ENCODE measurements at regions not wholly inside any gene's neighbourhood (a gene's known extent, or its start where the extent isn't known, plus 50 kb on each side); places are given as distances from the start of the nearest gene placed in this dataset.
A peak's percentile ranks its signal among the peaks of the same experiment; 100 is the strongest.
"Not testable (repeated sequence)": the region's sequence is repeated elsewhere in the genome, so short reads cannot be mapped to it uniquely, and the experiment has no call there.

DNA sequence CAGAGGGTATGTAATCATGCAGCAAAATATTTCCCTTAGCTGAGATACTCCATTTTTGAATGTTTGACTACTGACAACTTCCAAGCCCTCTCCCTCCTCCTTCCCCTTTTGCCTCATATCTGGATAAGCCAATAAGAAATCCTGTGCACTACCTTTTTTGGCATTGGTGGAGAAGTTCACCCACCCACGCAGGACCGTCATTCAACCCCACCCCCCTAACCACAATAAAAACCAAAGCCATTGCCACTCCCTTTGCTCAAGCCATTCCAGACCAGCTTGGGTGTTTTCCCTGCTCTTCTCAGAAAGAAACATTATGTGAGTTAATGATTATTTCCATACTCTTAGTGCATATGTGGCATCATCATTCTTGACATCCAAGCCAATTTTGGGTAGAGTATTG lies 176.7 kb downstream of the PTPN11 start:
- Mint-ChIP-seq H3K27me3 (peaks cover 47 to 51% of the 10 kb centered on the region in 2 donors), H3K4me1 (ENCODE audit: low read depth in 2 of 2) (no peaks in the 10 kb centered on the region), H3K27ac (no peak overlapping the region), H3K36me3 (ENCODE audit: insufficient read depth) (no peaks in the 10 kb centered on the region), H3K4me3 (no peak overlapping the region), H3K9me3 (no peaks in the 10 kb centered on the region)
- DNase-seq (no peak), ATAC-seq (replicated peaks) (no peak)

DNA sequence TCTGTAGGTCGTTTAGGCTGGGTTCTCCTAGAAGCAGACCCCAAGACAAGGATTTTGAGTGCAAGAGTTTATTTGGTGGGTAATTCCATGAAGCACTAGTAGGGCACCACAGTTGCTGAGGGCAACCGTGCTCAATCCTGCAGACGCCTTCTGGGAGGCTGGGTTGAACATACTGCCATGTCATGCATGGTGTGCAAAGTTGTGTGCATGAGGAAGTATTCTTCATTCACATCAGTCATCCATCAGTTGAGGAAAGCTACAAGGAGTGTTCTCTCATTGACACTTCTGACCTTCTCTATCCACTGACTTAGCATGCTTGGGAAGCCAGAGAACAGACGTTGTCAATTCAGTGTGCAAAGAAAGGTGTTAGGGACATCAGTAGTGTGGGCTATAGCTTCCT lies 179.2 kb downstream of the PTPN11 start:
- no peaks in the 10 kb centered on the region for H3K9me3 Mint-ChIP-seq
- DNase-seq (no peak), ATAC-seq (replicated peaks) (no peak)
- no peak overlapping the region for H3K4me3 Mint-ChIP-seq
- H3K27ac Mint-ChIP-seq, result no peak overlapping the region
- no peaks in the 10 kb centered on the region for H3K4me1 Mint-ChIP-seq (ENCODE audit: low read depth in 2 of 2)
- H3K27me3 Mint-ChIP-seq, result peaks cover 63 to 67% of the 10 kb centered on the region in 2 donors
- no peaks in the 10 kb centered on the region for H3K36me3 Mint-ChIP-seq (ENCODE audit: insufficient read depth)

DNA sequence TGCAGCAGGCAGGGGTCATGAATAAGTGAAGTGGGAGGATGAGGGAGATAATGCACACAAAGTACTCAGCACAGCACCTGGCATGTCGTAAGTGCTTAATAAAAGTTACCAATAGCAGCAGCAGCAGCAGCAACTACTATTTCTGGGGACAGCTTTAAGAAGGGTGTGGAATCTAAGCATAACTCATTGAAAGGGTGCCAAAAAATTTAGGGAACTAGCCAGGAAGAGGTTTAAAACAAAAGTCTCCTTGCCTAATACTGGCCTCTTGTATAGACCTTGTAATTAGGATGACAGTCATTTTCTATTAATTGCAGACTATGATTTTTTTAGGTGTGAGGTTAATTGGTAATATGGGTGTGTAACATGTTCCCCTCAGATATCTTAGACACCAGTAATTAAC lies 179.9 kb downstream of the PTPN11 start:
- Mint-ChIP-seq H3K4me1 (ENCODE audit: low read depth in 2 of 2) (no peaks in the 10 kb centered on the region), H3K27ac (no peak overlapping the region), H3K9me3 (no peaks in the 10 kb centered on the region), H3K4me3 (no peak overlapping the region), H3K27me3 (peaks cover 67% of the 10 kb centered on the region in 2 donors), H3K36me3 (ENCODE audit: insufficient read depth) (no peaks in the 10 kb centered on the region)
- no peak for ATAC-seq (replicated peaks)
- DNase-seq, result no peak

DNA sequence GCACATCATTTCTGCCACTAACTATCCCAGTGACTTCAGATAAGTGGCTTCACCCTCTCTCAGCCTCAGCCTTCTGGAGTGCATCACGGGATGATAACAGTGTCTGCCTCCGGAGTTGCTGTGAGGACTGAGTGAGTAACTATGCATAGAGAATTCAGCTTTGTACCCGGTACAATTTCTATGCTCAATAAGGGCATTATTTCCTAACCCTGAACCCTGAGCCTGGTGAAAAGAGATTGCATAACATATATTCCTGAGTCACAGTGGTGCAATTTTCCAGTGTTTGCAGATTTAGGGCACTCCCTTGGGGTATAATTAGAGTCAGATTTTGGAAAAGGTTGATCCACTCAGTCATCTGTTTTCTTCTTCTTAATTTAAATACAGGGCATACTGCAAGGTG lies 181.1 kb downstream of the PTPN11 start:
- H3K4me3 Mint-ChIP-seq, result no peak overlapping the region
- H3K9me3 Mint-ChIP-seq, result no peaks in the 10 kb centered on the region
- H3K27ac Mint-ChIP-seq, result no peak overlapping the region
- no peak for DNase-seq
- no peaks in the 10 kb centered on the region for H3K4me1 Mint-ChIP-seq (ENCODE audit: low read depth in 2 of 2)
- no peaks in the 10 kb centered on the region for H3K36me3 Mint-ChIP-seq (ENCODE audit: insufficient read depth)
- no peak for ATAC-seq (replicated peaks)
- H3K27me3 Mint-ChIP-seq, result peaks cover 70 to 71% of the 10 kb centered on the region in 2 donors

DNA sequence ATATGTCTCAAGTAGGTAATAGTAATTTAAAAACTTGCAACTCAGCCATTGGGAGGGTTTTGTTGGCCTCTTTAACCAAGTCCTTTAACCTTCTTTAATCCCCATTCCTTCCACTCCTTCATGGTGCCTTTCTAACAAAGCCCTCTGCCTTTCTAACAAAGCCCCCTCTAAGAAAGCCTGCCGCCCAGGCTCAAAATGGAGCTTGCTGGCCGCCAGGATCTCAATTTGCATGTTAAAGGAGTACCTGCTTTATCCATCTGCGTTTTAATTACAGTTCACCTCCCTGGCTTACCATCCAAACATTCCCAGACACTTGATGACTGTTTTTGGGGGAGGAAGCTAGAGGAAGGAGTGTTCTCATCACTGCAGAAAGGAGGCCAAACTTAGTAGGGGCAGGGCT lies 183.4 kb downstream of the PTPN11 start:
- Mint-ChIP-seq H3K4me3 (no peak overlapping the region), H3K9me3 (no peaks in the 10 kb centered on the region), H3K27me3 (peaks cover 52 to 67% of the 10 kb centered on the region in 2 donors), H3K4me1 (ENCODE audit: low read depth in 2 of 2) (peaks cover 0 to 3% of the 10 kb centered on the region in 2 donors), H3K36me3 (ENCODE audit: insufficient read depth) (no peaks in the 10 kb centered on the region), H3K27ac (no peak overlapping the region)
- ATAC-seq (replicated peaks) (no peak), DNase-seq (no peak)

DNA sequence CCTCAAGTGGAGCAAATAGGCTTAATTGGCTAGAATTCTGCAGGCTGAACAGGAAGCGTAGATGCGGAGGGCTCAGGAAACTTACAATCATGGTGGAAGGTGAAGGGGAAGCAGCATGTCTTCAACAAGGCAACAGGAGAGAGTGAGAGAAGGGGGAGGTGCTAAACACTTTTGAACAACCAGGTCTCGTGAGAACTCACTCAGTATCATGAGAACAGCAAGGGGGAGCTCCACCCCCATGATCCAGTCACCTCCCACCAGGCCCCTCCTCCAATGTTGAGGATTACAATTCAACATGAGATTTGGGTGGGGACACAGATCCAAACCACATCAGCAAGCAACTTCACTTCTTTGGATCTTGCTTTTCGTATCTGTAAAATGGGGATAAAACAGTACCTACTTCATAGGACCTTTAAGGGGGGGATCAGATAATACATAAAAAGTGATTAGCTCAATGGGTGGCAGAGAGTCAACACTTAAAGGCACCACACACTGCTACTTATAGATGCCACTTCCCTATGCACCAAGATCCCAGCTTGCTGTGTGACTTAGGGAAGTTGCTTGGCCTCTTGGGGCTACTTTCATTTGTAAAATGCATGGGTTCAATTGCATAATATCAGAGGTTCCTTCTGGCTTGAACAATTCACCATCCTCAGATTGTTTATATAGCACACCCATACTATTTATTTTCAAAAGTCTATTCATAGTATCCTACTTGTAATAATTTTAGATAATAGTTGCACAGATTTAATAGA lies 184.8 kb upstream of the RPH3A start:
- Mint-ChIP-seq H3K36me3 (ENCODE audit: insufficient read depth) (no peaks in the 10 kb centered on the region), H3K4me3 (no peak overlapping the region), H3K27me3 (peaks cover 32 to 43% of the 10 kb centered on the region in 2 donors), H3K27ac (no peak overlapping the region), H3K9me3 (no peaks in the 10 kb centered on the region), H3K4me1 (ENCODE audit: low read depth in 2 of 2) (peaks cover 0 to 3% of the 10 kb centered on the region in 2 donors)
- DNase-seq, result no peak
- no peak for ATAC-seq (replicated peaks)

DNA sequence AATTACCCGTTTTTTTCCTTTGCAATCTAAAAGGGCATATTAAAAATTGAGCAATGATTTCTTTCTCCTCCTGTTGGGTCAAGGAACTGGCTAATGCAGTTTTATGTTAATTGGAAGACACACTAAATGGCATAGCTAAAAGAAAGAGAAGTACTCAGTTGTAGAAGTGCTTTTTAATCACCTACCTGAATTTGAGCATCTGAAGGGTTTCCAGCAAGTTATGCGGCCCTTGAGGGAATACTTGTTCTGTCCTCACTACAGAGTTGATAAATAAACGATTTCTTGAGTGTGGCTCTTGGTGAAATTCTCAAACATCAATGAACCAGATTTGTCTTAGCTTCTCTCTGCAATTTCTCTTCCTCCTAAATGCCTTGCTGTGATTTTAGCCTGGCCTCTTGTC lies 184.1 kb upstream of the RPH3A start:
- Mint-ChIP-seq H3K9me3 (no peaks in the 10 kb centered on the region), H3K4me1 (ENCODE audit: low read depth in 2 of 2) (peaks cover 0 to 3% of the 10 kb centered on the region in 2 donors), H3K27ac (no peak overlapping the region), H3K4me3 (no peak overlapping the region), H3K27me3 (peaks cover 26 to 36% of the 10 kb centered on the region in 2 donors), H3K36me3 (ENCODE audit: insufficient read depth) (no peaks in the 10 kb centered on the region)
- ATAC-seq (replicated peaks), result no peak
- DNase-seq, result no peak

DNA sequence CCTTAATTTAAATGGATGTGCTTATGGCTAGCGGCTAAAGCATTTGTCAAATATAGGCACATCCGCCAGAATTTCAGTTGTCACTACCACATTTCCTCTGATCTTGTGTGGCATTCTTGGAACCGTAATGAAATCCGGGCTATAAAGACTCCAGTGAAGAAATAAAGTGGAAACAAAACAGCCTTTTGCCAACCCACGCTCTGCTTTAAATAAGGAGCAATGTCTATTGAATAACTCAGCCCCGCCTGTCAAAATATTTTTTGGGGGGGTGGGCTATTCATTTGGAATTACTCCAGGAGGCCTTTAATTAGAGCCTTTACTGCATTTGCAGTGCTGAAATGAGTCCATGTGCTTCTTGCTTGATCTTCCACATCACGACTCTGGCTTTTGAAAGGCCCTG lies 179.6 kb upstream of the RPH3A start:
- DNase-seq (no peak), ATAC-seq (replicated peaks) (no peak)
- Mint-ChIP-seq H3K4me1 (ENCODE audit: low read depth in 2 of 2) (peaks cover 0 to 2% of the 10 kb centered on the region in 2 donors), H3K4me3 (no peak overlapping the region), H3K27me3 (peaks cover 24 to 42% of the 10 kb centered on the region in 2 donors), H3K36me3 (ENCODE audit: insufficient read depth) (no peaks in the 10 kb centered on the region), H3K27ac (no peak overlapping the region), H3K9me3 (no peaks in the 10 kb centered on the region)

DNA sequence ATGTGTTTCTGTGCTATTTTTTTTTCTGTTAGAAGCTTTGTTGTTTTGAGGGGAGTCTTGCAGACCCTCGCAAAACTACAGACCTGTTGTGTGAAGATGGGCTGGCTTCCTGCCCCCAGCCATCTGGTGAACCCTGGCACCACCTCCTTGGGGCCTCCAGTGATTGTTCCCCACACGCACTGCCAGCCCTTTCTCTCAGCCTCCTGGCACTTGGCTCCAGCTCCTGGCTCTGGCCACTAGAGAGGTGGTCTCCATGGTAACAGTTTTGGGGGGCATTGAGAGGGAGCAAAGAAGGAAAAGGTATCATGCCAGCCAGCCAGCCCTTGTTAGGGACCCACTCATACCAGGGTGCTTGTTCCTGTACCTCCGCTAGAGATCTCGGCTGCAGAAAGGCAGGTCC lies 176.4 kb upstream of the RPH3A start:
- Mint-ChIP-seq H3K27me3 (peaks cover 31 to 51% of the 10 kb centered on the region in 2 donors), H3K4me1 (ENCODE audit: low read depth in 2 of 2) (peaks cover 3 to 14% of the 10 kb centered on the region in 2 donors), H3K4me3 (no peak overlapping the region), H3K9me3 (no peaks in the 10 kb centered on the region), H3K36me3 (ENCODE audit: insufficient read depth) (no peaks in the 10 kb centered on the region), H3K27ac (no peak overlapping the region)
- DNase-seq (no peak), ATAC-seq (replicated peaks) (no peak)

DNA sequence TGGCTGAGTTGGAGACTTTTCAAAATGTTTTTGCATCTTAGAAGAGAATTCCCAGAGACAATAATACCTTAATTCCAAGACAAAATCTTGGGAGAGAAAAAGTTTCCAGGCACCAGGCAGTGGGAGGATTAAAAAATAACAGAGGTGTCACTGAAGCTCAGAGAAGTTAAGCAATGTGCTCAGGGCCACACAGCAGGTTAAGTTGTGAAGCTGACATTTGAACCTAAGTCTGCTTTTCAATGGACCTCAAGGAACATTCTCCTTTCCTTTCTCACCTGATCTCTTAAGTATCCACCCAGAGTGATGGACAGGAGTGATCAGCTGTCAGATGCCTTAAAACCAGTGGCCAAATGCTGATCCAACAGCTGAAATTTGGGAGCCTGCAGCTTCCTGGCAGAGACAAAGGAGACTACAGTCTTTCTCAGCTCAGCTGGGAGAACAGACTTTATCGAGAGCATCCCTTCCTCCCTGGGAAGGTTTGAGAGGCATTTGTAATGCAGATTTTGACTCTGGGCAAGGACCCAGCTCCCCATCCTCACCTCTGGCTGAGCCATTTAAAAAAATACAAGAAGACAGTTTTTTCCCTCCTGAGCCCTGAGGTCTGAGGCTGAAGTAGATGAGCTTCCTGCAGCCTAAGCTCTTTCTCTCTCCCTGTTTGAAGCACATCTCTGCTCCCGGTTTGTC lies 174.9 kb upstream of the RPH3A start:
- Mint-ChIP-seq H3K9me3 (no peaks in the 10 kb centered on the region), H3K27ac (peak overlapping the region in 1 of 2 donors; percentile 69), H3K4me3 (peak overlapping the region in 1 of 2 donors; percentile 68), H3K27me3 (peaks cover 30 to 50% of the 10 kb centered on the region in 2 donors), H3K4me1 (ENCODE audit: low read depth in 2 of 2) (peaks cover 3 to 14% of the 10 kb centered on the region in 2 donors), H3K36me3 (ENCODE audit: insufficient read depth) (no peaks in the 10 kb centered on the region)
- ATAC-seq (replicated peaks) (no peak), DNase-seq (no peak)

DNA sequence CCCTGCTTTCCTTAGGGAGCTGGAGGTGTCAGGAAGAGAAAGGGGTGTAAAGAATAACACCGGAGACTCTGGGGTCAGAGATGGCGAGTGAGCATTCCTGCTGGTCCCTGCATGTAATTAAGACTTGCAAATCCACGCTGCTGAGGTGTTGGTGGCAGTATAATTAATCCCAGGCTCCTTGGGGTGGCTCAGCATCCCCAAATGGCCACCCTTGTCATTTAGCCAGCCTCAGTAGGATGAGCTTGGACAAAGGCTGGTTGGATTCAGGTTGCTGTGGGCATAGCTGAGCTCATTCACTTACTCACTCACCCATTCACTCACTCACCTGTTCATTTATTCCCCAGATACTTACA lies 174.4 kb upstream of the RPH3A start:
- peak overlapping the region in 1 of 2 donors; percentile 68 for H3K4me3 Mint-ChIP-seq
- no peaks in the 10 kb centered on the region for H3K9me3 Mint-ChIP-seq
- peaks cover 3 to 14% of the 10 kb centered on the region in 2 donors for H3K4me1 Mint-ChIP-seq (ENCODE audit: low read depth in 2 of 2)
- no peak for DNase-seq
- H3K36me3 Mint-ChIP-seq (ENCODE audit: insufficient read depth), result no peaks in the 10 kb centered on the region
- ATAC-seq (replicated peaks), result no peak
- H3K27me3 Mint-ChIP-seq, result peaks cover 30 to 50% of the 10 kb centered on the region in 2 donors
- H3K27ac Mint-ChIP-seq, result peak overlapping the region in 1 of 2 donors; percentile 69

DNA sequence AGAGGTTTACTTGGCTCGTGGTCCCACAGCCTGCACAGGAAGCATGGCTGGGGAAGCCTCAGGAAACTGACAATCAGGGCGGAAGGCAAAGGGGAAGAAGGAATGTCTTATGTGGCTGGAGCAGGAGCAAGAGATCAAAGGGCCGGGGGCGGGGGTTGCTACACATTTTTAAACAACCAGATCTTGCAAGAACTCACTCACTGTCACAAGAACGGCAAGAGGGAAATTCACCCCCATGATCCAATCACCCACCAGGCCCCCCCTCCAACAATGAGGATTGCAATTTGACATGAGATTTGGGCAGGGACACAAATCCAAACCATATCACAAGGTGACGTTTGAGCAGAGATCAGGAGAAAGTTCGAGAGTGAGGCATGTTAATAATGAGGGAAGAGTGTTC lies 163.7 kb upstream of the RPH3A start:
- Mint-ChIP-seq H3K4me1 (ENCODE audit: low read depth in 2 of 2) (peaks cover 2 to 4% of the 10 kb centered on the region in 2 donors), H3K9me3 (no peaks in the 10 kb centered on the region), H3K4me3 (no peak overlapping the region), H3K36me3 (ENCODE audit: insufficient read depth) (no peaks in the 10 kb centered on the region), H3K27me3 (peaks cover 5 to 14% of the 10 kb centered on the region in 2 donors), H3K27ac (no peak overlapping the region)
- no peak for DNase-seq
- ATAC-seq (replicated peaks), result no peak

DNA sequence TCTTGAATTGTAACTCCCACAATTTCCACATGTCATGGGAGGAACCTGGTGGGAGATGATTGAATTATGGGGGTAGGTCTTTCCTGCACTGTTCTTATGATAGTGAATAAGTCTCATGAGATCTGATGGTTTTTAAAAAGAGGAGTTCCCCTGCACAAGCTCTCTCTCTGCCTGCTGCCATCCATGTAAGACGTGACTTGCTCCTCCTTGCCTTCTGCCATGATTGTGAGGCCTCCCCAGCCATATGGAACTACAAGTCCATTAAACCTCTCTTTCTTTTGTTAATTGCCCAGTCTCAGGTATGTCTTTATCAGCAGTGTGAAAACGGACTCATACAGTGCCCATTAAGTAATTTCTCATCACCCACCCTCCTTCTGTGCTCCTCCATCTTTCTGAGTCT lies 159.6 kb upstream of the RPH3A start:
- H3K4me3 Mint-ChIP-seq; ATAC-seq (replicated peaks); H3K9me3 Mint-ChIP-seq; H3K4me1 Mint-ChIP-seq (ENCODE audit: low read depth in 2 of 2); H3K27ac Mint-ChIP-seq; DNase-seq; H3K36me3 Mint-ChIP-seq (ENCODE audit: insufficient read depth): not testable (repeated sequence)
- peaks cover 5 to 24% of the 10 kb centered on the region in 2 donors for H3K27me3 Mint-ChIP-seq

DNA sequence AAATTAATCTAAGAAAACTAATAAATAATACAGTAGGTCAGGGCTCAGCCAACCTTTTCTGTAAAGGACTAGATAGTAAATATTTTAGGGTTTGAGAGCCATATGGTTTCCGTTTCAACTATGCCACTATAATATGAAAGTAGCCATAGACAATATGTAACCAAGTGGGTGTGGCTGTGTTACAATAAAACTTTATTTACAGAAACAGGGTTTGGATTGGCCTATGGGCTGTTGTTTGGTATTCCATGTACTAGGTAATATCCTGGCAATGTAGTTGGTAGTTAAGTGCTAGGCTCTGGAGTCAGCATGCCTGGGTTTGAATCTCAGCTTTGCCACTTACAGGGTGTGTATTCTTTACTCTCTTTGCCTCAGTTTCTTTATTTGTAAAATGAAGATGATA lies 156.5 kb upstream of the RPH3A start:
- no peak for ATAC-seq (replicated peaks)
- H3K4me3 Mint-ChIP-seq, result no peak overlapping the region
- H3K27me3 Mint-ChIP-seq, result peaks cover 31 to 46% of the 10 kb centered on the region in 2 donors
- no peak overlapping the region for H3K27ac Mint-ChIP-seq
- H3K36me3 Mint-ChIP-seq (ENCODE audit: insufficient read depth), result no peaks in the 10 kb centered on the region
- no peaks in the 10 kb centered on the region for H3K9me3 Mint-ChIP-seq
- no peak for DNase-seq
- peaks cover 0 to 4% of the 10 kb centered on the region in 2 donors for H3K4me1 Mint-ChIP-seq (ENCODE audit: low read depth in 2 of 2)

Data from effector memory CD8-positive, alpha-beta T cell (primary cell).